ENCODE measurements at regions not wholly inside any gene's neighbourhood (a gene's known extent, or its start where the extent isn't known, plus 50 kb on each side); places are given as distances from the start of the nearest gene placed in this dataset.

DNA sequence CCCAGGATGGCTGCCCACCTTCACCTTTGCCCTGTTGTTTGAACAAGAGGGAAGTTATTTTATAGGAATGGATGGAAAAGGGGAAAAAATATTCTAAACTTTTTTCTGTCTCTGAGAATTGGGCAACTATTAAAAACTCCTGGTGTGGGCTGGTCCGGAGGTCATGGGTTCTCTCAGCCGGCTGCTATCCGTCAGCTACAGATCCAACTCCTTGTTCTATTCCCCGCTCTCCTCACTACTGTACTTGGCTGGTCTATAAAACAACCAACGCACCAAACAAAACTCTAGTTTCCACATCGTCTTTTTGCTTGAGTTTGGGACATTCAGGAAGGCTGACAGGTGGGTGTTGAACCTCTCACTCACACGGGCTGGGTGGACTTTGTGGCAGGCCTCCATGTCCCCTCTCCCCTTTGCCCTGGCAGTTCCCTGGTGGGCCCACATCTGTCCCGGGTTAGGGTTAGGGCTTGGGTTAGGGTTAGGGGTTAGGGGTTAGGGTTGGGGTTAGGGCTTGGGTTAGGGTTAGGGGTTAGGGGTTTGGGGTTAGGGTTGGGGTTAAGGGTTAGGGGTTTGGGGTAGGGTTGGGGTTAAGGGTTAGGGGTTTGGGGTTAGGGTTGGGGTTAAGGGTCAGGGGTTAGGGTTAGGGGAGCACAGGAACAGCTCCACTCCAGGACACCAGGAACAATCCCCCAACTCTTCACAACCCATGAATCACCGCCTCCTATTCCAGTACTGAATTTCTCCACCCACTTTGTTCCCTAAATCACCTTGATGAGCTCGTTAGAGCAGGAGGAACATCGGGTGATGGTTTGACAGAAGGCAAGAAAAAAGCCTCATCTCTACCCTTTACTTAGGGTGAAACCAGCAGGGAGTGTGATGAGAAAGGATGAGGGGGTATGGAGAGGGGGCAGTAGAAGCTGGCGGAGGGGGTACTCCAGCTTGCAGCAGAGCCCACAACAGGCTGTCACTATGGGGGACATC, 302.1 kb upstream of the IRX4 start:
- POLR2A ChIA-PET: no interaction called here
- peaks cover 5% of the 10 kb centered on the region for H3K9me3 ChIP-seq (replicated peaks; ENCODE audit: control insufficient read depth, insufficient read depth, low read length)
- H3K27me3 ChIP-seq (ENCODE audit: control insufficient read depth in 2 of 2, insufficient read depth in 2 of 2, low read length in 2 of 2): no peaks in the 10 kb centered on the region
- H3K4me1 ChIP-seq (ENCODE audit: control insufficient read depth, extremely low read depth, insufficient read depth, low read length): no peaks in the 10 kb centered on the region
- no peak for DNase-seq (ENCODE audit: low read depth, low spot score)
- CTCF ChIA-PET: no interaction called here
- no peak overlapping the region for H2AFZ ChIP-seq (ENCODE audit: low read depth, low read length)
- FAIRE-seq: no peak
- H3K27ac ChIP-seq (ENCODE audit: insufficient read depth, low read depth, low read length): no peak overlapping the region
- TF ChIP-seq POLR2AphosphoS5 (IDR thresholded peaks at IDR 0.05; ENCODE audit: insufficient read depth, low read depth, low read length) (no peak), JUN (IDR thresholded peaks at IDR 0.05; ENCODE audit: borderline replicate concordance, insufficient read depth, insufficient read length, low read depth) (no peak), FOS (IDR thresholded peaks at IDR 0.05; ENCODE audit: borderline replicate concordance, insufficient read depth, low read length) (no peak), MYC (IDR thresholded peaks at IDR 0.05; ENCODE audit: low read depth, low read length) (no peak), POLR2A (IDR thresholded peaks at IDR 0.05; ENCODE audit: low read depth, low read length) (no peak), GATA2 (IDR thresholded peaks at IDR 0.05; ENCODE audit: insufficient read depth, insufficient read length, low read depth, low read length) (no peak), EZH2 (IDR thresholded peaks at IDR 0.05; ENCODE audit: borderline replicate concordance, low read depth, low read length, severe bottlenecking) (no peak)
- TF ChIP-seq, protein P1, sequence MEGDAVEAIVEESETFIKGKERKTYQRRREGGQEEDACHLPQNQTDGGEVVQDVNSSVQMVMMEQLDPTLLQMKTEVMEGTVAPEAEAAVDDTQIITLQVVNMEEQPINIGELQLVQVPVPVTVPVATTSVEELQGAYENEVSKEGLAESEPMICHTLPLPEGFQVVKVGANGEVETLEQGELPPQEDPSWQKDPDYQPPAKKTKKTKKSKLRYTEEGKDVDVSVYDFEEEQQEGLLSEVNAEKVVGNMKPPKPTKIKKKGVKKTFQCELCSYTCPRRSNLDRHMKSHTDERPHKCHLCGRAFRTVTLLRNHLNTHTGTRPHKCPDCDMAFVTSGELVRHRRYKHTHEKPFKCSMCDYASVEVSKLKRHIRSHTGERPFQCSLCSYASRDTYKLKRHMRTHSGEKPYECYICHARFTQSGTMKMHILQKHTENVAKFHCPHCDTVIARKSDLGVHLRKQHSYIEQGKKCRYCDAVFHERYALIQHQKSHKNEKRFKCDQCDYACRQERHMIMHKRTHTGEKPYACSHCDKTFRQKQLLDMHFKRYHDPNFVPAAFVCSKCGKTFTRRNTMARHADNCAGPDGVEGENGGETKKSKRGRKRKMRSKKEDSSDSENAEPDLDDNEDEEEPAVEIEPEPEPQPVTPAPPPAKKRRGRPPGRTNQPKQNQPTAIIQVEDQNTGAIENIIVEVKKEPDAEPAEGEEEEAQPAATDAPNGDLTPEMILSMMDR (IDR thresholded peaks at IDR 0.05; ENCODE audit: extremely low read depth in 1 of 2, insufficient read depth in 1 of 2, low read depth in 1 of 2, low read length in 2 of 2): no peak
- TF ChIP-seq, protein P2, sequence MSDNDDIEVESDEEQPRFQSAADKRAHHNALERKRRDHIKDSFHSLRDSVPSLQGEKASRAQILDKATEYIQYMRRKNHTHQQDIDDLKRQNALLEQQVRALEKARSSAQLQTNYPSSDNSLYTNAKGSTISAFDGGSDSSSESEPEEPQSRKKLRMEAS (IDR thresholded peaks at IDR 0.05; ENCODE audit: insufficient read depth, insufficient read length): no peak
- H3K4me2 ChIP-seq (ENCODE audit: insufficient read depth, low read length): no peak overlapping the region
- no TSS peak for BruUV-seq (replicated peaks)
- intact Hi-C loops (cut with micrococcal nuclease): no loop called here
- H3K36me3 ChIP-seq (ENCODE audit: control insufficient read depth in 2 of 2, extremely low read depth in 1 of 2, insufficient read depth in 2 of 2, low read length in 2 of 2): no peaks in the 10 kb centered on the region
- H3K9me1 ChIP-seq (replicated peaks; ENCODE audit: control insufficient read depth, extremely low read depth, insufficient read depth, low read length): no peaks in the 10 kb centered on the region
- dilution Hi-C loops (cut with MboI; ENCODE audit: extremely low pct_ligation_motif_present, low sequenced_read_pairs): no loop called here
- no peaks in the 10 kb centered on the region for H4K20me1 ChIP-seq (replicated peaks; ENCODE audit: control insufficient read depth, extremely low read depth, insufficient read depth, low read length)
- no peak overlapping the region for H3K4me3 ChIP-seq (replicated peaks in 1 of 3; ENCODE audit: insufficient read depth in 1 of 3, low read depth in 1 of 3, low read length in 3 of 3)
- H3K9ac ChIP-seq (replicated peaks; ENCODE audit: extremely low read depth, insufficient read depth, low read length): no peak overlapping the region
- H3K79me2 ChIP-seq (ENCODE audit: control insufficient read depth, insufficient read depth, low read length): no peaks in the 10 kb centered on the region

Data from endothelial cell of umbilical vein (primary cell).